ENCODE measurements at regions not wholly inside any gene's neighbourhood (a gene's known extent, or its start where the extent isn't known, plus 50 kb on each side); places are given as distances from the start of the nearest gene placed in this dataset.
"Not testable (repeated sequence)": the region's sequence is repeated elsewhere in the genome, so short reads cannot be mapped to it uniquely, and the experiment has no call there.

DNA sequence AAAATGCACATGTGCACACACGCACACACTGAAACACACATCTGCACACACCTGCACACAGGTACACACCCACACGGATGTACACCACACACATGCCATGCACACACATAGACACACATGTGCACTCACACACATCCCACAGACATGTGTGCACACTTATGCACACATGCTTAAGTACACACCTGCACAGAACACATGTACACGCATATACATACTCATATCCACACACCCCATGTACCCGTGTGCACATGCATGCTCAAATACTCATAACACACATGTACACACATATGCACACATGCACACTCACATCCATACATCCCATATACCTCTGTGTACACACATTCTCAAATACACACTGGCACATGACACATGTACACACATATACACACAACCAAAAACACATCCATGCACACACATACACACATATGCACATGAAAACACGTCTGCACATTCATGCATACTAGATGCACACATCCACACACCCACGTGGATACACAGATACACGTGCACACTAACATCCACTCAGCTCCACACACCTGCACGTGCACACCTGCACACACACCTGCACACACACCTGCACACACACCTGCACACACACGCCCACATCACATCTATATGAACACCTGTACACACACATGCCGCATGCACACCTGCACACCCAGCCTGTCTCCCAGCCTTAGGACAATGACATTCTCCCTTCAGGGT is 336.7 kb downstream of the ADGRD1 start:
- no peaks in the 10 kb centered on the region for H3K36me3 ChIP-seq
- H3K27me3 ChIP-seq, result peaks cover 0 to 9% (median 0%) of the 10 kb centered on the region in 7 donors
- H3K27ac ChIP-seq, result no peak overlapping the region
- intact Hi-C loops (cut with DNase I), result loop anchor here in 3 of 10 donors (5.0 to 10.0 kb wide), 2 partner anchors 374 to 377 kb away; no protein-coding TSS in a partner anchor
- 75 to 79% methylated on average over 10 of the region's 10 CpGs for WGBS, 2 donors
- no peaks in the 10 kb centered on the region for H3K4me1 ChIP-seq
- TF ChIP-seq, protein P1, sequence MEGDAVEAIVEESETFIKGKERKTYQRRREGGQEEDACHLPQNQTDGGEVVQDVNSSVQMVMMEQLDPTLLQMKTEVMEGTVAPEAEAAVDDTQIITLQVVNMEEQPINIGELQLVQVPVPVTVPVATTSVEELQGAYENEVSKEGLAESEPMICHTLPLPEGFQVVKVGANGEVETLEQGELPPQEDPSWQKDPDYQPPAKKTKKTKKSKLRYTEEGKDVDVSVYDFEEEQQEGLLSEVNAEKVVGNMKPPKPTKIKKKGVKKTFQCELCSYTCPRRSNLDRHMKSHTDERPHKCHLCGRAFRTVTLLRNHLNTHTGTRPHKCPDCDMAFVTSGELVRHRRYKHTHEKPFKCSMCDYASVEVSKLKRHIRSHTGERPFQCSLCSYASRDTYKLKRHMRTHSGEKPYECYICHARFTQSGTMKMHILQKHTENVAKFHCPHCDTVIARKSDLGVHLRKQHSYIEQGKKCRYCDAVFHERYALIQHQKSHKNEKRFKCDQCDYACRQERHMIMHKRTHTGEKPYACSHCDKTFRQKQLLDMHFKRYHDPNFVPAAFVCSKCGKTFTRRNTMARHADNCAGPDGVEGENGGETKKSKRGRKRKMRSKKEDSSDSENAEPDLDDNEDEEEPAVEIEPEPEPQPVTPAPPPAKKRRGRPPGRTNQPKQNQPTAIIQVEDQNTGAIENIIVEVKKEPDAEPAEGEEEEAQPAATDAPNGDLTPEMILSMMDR (IDR thresholded peaks at IDR 0.05), result no peak
- DNase-seq, result no peak
- H3K4me3 ChIP-seq, result no peak overlapping the region
- ATAC-seq, result no peak
- H3K9me3 ChIP-seq, result no peaks in the 10 kb centered on the region

DNA sequence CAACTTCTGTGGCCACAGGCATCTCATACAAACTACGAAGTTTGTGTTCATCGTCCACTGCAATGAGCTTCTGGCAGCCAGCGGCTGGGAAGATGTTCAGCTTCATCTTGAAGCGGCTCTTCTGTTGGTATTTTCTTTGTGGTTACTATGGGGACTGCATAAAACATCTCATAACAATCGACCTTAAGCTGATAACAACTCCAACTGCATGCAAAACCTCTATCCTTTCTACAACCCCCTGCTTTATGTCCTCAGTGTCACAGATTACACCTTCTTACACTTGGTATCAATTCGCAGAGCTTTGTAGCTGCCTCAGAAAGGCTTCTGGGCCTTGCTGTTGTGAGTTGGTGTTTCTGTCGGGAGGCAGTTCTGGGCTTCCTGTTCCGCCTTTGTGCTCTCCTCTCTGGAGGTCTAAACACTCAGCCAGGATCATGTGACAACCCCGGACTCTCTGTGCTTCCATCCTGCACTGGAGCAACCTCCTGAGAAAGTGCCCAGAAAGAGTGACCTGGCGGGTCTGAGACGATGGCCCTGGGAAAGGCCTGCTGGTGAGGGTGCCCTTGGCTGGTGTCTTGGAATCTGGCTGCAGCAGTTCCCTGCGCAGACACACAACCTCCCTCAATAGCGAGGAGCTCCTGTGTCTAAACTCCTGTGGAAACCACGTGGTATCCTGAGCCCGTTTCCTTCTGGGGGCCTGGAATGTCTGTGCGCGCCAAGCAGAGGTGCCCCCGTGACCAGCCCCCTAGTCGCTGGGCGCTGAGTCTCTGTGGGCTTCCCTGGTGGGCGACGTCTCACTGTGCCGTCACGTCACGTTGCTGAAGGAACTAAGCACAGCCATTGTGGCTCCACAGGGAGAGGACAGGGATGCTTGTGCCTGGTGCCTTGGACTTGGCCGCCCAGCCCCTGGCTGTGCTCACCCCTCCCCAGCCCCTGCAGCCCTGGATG is 339.6 kb downstream of the ADGRD1 start:
- WGBS, 2 donors, result 68 to 71% methylated on average over 26 of the region's 26 CpGs
- H3K27ac ChIP-seq, H3K36me3 ChIP-seq, DNase-seq, H3K4me1 ChIP-seq, H3K4me3 ChIP-seq, H3K27me3 ChIP-seq, H3K9me3 ChIP-seq: not testable (repeated sequence)
- ATAC-seq, result peak in 3 of 8 donors; percentile 11 to 34 (median 22)
- intact Hi-C loops (cut with DNase I), result loop anchor here in 3 of 10 donors (5.0 to 10.0 kb wide), 2 partner anchors 371 to 374 kb away; no protein-coding TSS in a partner anchor

DNA sequence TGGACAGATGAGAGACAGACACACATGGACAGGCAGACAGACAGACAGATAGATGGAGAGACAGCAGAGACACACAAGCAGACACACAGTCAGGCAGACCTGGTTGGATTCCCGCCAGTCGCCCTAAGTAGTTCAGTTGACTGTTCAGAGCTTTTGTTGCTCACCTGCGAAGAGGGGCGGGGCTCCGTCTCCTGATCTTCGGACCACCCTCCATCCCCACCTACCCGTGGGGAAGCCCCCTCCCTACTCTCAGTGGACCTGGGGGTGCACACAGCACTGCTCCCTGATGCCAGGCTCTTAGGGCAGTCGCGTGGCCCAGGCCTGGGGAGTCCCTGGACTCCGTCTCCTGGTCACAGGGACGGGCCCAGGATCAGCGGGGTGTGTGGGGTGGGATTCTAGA is 341.0 kb downstream of the ADGRD1 start:
- WGBS, 2 donors, result 94% methylated on average over 12 of the region's 12 CpGs
- ATAC-seq, DNase-seq, H3K27me3 ChIP-seq, H3K27ac ChIP-seq, H3K4me1 ChIP-seq, H3K9me3 ChIP-seq, H3K4me3 ChIP-seq, H3K36me3 ChIP-seq: not testable (repeated sequence)
- intact Hi-C loops (cut with DNase I), result loop anchor here in 3 of 10 donors (5.0 to 10.0 kb wide), 2 partner anchors 370 to 373 kb away; no protein-coding TSS in a partner anchor

DNA sequence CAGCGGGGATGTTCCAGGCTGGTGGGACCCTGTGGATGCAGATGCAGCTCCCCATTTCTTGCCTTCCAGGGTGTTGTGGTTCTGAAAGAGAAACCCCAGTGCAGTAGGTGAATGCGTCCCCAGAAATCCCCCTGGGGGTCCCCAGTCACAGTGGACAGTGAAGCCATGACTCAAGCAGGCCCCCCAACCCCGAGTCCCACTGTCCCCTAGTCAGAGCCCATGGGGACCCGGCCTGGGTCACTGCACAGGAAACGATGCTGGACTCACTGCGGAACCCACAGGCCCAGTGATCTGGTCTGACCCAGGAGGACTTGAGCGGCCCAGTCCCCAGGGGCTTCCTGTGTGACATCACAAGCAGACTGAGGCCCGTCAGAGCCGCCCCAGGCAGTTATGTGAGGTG is 341.4 kb downstream of the ADGRD1 start:
- H3K27ac ChIP-seq, H3K4me3 ChIP-seq, H3K4me1 ChIP-seq, DNase-seq, H3K36me3 ChIP-seq, H3K27me3 ChIP-seq, H3K9me3 ChIP-seq: not testable (repeated sequence)
- ATAC-seq, result peak in 1 of 8 donors; percentile 9
- intact Hi-C loops (cut with DNase I), result loop anchor here in 2 of 10 donors (10.0 kb wide), 1 partner anchor 370 kb away; no protein-coding TSS in a partner anchor
- 92 to 93% methylated on average over 2 to 5 of the region's 9 CpGs for WGBS, 2 donors

DNA sequence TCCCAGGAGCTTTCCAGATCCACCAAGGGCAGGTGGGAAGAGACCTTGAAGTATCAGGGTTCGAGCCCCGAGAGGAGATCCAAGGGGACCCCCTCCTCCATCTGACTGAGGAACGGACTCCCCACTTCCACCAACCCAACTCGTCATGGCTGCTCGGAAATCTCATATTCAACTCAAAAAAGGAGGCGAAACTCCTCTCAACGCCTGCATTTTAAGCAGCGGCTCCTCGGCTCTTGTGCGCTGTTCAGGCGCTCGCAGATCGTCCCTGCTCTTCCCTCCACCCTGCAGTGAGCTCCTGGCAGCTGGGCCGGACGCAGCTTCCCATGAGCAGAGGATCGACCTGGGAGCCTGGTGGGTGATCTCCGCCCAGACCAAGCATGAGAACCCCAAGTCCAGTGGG is 341.9 kb downstream of the ADGRD1 start:
- not testable (repeated sequence) for H3K9me3 ChIP-seq, DNase-seq, H3K27ac ChIP-seq, H3K36me3 ChIP-seq, H3K4me1 ChIP-seq, ATAC-seq, H3K27me3 ChIP-seq, H3K4me3 ChIP-seq
- 85 to 92% methylated on average over 15 of the region's 17 CpGs for WGBS, 2 donors
- intact Hi-C loops (cut with DNase I), result loop anchor here in 2 of 10 donors (10.0 kb wide), 1 partner anchor 369 kb away; no protein-coding TSS in a partner anchor

DNA sequence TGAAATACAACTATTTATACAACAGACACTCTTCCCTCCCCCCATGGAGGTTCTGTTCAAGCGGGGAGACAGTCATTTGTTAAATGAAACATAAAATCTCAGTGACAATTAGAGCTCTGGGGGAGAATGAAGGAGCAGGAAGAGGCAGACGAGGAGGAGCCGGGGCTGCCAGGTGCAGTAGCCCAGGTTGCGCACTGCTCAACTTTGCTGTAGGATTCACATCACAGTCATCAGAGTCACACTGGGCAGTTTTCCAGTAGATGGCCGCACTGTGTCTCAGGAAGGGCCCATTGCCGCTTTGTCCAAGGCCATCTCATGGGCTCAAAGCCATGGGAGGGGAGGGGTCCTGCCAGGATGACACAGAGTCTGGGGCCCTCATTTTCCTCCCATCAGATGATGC is 342.4 kb downstream of the ADGRD1 start:
- 95% methylated on average over 6 of the region's 6 CpGs for WGBS, 2 donors
- not testable (repeated sequence) for H3K27me3 ChIP-seq, H3K27ac ChIP-seq, H3K4me3 ChIP-seq, H3K36me3 ChIP-seq, H3K9me3 ChIP-seq, H3K4me1 ChIP-seq, DNase-seq
- ATAC-seq, result peak in 2 of 8 donors; percentile 7 to 8
- intact Hi-C loops (cut with DNase I), result loop anchor here in 2 of 10 donors (10.0 kb wide), 1 partner anchor 369 kb away; no protein-coding TSS in a partner anchor

DNA sequence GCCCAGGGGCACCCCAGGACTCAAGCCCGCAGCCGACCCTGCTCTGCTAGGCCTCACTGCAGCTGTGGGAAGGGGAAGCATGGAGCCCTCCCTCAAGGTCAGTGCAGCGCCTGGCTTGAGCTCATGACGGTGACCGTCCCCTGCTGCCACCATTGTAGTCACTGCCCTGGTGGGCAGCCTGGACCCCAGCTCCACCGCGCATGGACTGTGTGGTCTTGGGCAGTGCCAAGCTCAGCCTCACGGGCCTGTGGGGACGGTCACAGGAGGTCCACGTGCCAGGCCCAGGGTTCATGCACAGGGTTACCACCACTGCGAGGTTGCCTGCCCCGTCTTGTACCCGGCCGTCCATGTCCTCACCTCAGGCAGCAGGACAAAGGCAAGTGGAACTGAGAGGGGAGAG is 342.9 kb downstream of the ADGRD1 start:
- intact Hi-C loops (cut with DNase I), result loop anchor here in 2 of 10 donors (10.0 kb wide), 1 partner anchor 368 kb away; no protein-coding TSS in a partner anchor
- H3K36me3 ChIP-seq, DNase-seq, H3K9me3 ChIP-seq, H3K27ac ChIP-seq, H3K4me3 ChIP-seq, H3K4me1 ChIP-seq, H3K27me3 ChIP-seq: not testable (repeated sequence)
- 93 to 96% methylated on average over 11 to 14 of the region's 14 CpGs for WGBS, 2 donors
- ATAC-seq, result peak in 5 of 8 donors; percentile 17 to 48 (median 28)

DNA sequence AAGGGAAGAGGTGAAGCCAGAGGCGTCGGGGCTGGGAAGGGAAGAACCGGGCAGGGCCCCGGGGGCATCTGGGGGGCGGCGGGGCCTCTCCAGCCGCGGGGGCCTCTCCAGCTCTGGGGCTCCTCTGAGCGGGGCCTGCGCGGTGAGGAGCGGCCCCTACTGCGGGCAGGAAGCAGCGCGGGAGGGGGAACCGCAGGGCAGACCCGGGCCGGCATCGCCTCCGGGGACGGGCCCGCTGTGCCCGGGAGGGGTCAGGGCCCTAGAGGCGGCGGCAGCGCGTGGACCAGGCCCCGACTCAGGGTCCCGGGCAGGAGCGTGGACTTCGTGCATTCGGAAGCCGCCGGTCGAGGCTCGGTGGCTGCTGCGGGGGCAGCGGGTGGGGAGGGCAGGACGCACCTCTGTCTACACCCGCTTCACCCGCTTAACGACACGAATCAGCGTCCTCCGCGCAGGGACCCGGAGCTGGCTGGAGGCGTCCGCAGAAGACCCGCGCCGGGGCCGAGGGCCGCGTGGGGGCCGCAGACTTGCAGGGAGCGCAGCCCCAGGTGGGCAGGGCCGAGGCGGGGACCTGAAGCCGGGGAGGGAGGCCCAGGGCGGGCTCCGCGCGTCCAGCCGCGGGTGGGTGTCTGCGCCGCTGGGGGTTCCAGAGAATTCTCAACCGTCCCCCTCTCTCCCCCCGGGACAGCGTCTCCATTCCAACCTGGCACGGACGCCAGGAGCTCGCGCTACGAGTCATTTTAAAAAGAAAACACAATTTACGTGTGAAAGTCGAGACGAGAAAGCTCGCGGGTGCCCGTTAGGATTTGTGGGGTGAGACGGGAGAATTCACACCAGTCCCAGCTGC is 345.0 kb downstream of the ADGRD1 start:
- not testable (repeated sequence) for H3K4me3 ChIP-seq

DNA sequence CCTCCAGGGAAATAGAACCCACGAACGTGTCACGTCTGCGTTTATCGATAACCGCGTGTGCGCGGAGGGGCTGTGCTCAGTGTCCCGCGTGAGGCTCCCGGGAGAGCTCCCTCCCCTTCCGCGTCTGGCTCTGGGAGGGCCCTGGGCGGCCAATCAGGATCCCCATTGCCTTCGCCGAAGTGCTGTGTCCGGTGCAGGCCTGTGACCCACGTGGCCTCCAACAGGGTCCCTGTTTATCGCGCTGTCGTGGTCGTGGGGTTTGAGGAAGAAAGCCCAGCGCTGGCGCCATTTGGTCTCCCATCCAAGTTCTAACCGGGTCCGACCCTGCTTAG is 345.6 kb downstream of the ADGRD1 start:
- not testable (repeated sequence) for H3K27me3 ChIP-seq, H3K9me3 ChIP-seq, H3K4me3 ChIP-seq, DNase-seq, H3K36me3 ChIP-seq, H3K4me1 ChIP-seq, H3K27ac ChIP-seq
- intact Hi-C loops (cut with DNase I), result loop anchor here in 2 of 10 donors (10.0 kb wide), 1 partner anchor 365 kb away; no protein-coding TSS in a partner anchor
- ATAC-seq, result peak in 3 of 8 donors; percentile 13 to 50 (median 20)
- 18% methylated on average over 9 of the region's 27 CpGs; no CpG with 5 or more reads in 1 of the 2 donors for WGBS, 2 donors

More for the DNA sequence above, 345.0 kb downstream of the ADGRD1 start:
- not testable (repeated sequence) for H3K27ac ChIP-seq, H3K4me1 ChIP-seq, H3K27me3 ChIP-seq, H3K36me3 ChIP-seq, DNase-seq, H3K9me3 ChIP-seq
- peak in 2 of 8 donors; percentile 40 to 48 for ATAC-seq
- WGBS, 2 donors, result 20% methylated on average over 15 of the region's 83 CpGs; no CpG with 5 or more reads in 1 of the 2 donors
- intact Hi-C loops (cut with DNase I), result loop anchor here in 2 of 10 donors (10.0 kb wide), 1 partner anchor 366 kb away; no protein-coding TSS in a partner anchor
